ENCODE measurements at regions not wholly inside any gene's neighbourhood (a gene's known extent, or its start where the extent isn't known, plus 50 kb on each side); places are given as distances from the start of the nearest gene placed in this dataset.

DNA sequence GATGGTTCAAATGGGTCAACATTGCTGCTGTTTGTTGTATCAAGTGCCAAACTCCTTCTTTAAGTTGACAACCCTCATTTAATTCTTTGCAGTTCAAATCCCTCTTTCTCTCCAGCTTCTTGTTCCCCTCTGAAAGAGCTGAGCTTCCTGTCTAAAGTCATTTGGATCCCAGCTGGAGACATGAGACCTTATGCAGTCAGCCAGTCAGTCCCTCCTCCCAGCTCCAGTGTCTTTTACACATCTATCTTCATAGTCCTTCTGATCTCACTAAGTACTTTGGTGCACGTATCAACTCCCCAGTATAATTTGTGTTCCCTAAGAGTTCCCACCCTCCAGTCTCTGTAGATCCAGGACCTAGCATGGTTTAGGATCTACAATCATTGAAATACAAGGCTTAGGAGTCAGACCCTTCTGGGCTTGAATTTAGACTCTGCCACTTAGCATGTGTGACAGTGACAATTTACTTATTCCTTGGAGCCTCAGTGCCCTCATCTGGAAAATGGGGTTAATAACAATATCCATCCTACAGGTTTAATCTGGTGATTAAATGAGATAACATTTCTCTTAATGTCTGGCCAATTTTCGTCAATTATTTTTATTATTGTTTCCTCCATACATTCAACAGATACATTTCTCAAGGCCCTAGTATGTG is 102.8 kb upstream of the SEMA6D start:
- DNase-seq: no peak

DNA sequence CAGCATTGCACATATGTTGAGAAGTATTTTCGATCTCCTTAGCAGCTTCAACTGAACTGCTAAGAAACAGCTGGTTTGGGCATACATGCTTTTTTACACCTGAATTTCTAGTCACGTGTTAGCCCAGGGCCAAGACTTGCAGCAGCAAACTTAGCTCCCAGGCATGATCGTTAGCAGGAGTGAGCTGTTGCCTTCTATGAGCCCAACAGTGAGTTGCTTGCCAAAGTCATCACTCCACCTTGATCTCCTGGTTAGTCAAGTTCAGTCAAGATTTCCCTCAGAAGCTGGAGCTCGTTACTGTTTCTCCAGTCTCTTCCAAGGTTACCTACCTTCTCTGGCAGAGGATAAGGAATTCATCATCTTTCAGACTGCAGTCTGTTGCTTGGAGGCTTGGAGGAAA is 100.4 kb upstream of the SEMA6D start:
- no peak for DNase-seq

DNA sequence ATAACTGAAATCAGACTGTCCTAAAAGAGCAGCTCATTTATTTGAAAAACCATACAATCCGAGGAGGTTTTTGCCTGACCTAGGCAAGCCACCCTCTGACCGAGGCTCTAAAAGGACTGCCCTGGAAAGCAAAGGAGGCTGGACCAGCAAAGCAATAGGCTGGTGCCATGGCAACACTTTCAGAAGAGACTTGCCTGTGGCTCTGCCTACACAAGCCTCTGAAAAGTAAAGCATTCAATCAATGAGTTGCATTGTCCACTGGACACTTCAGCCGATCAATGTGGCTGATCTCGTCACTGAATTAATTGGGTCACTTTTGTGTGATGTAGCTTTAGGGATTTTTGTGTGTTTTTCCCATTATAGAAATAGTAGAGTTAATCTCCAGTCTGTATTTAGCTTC is 99.1 kb upstream of the SEMA6D start:
- no peak for DNase-seq

DNA sequence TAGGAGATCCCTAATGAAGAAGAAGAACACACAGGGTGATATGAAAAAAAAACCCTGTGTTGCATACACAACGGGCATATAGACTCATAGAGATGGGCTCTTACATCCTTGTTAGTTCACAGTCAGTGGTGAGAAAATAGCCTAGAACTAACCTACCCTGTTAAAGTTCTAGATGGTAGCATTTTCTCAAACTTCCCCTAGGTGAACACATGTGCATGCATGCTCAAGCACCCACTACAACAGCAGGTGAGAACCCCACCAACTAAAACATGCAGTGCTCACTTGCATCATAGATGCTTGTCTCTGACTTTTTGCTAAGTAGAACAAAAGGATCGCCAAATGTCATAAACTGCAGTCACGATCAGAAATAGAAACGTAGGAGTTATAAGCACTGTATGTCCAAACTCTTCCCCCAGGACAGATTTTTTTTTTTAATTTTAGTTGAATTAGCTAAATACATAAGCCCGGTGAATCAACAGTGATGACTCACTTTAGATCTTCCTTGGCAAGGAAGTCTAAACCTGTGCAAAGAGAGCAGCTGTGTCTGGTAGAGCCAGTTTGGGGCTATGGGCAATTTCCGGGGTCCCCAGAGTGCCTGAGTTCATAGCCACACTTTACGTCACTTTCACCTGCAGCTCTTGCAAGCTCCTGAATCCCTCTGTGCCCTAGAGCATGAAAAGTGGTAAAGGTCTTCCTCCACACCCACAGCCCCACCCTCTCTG is 96.2 kb upstream of the SEMA6D start:
- no peak for DNase-seq

DNA sequence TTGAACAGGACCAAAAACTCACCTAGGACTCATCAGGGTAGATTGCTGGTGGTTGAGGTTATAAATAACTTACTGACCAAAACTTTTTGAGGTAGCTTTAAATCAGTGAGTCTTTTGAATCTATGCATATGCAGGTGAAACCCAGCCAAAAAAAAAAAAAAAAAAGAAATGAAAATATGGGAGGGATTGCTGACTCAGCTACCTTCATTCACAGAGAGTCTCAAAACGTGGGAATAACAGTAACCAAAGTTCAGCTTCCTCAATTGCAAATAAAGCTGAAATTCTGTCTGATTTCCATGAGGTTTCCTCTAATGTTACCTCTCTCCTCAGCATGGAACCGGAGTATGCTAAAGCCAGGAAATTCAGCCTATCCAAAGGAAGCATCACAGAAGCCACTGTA is 95.2 kb upstream of the SEMA6D start:
- DNase-seq: no peak

DNA sequence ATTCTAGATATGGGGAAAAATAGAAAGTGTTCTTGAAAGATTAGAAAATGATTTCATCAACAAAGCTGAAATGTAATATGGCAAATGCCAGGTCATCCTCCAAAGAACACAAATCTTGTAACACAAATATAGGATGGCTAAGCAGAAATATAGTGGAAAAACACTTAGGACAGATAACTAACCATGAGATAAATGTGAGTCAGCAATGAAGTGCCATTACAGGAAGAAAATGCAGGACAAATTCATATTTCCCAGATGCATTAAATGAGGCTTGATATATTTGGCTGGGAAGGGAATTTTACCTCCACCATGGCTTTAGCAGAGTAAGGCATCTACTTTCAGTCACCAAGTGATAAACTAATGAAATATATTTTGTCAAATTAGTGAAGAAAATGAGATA is 92.8 kb upstream of the SEMA6D start:
- no peak for DNase-seq

DNA sequence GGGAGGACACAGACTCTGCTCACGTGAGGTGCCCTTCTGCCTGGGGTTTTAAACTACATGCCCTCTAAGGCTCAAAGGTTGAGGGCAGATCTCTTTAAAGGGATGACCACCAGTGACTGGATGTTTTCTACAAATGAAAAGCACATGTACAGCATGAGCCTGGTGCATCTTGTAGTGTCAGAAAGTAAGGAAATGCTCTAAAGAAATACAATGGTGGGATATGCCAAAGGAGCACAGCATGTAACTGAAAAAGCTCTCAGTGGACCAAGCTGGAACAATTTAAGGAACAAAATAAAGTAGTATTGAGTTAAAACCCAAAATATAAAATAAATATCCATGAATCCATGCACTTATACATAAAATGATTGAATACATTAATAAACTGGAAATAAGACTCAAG is 78.3 kb upstream of the SEMA6D start:
- no peak for DNase-seq

DNA sequence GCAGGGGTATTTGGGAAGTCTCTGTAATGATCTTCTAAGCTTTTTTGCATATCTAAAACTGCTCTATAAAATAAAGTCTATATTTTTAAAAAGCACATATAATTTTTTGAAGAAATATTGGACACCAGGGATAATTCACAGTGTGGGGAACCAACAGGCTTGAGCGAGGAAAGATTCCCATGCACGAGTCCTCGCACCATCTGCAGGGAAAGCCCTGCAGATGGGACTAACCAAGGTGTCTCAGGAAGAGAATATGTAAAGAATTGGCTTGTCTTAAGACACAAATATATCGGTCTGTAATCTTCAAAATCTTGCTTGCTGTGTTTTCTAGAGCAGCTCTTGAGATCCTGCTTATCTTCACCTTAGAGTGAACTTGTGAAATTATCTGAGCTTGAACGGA is 77.2 kb upstream of the SEMA6D start:
- DNase-seq: no peak

DNA sequence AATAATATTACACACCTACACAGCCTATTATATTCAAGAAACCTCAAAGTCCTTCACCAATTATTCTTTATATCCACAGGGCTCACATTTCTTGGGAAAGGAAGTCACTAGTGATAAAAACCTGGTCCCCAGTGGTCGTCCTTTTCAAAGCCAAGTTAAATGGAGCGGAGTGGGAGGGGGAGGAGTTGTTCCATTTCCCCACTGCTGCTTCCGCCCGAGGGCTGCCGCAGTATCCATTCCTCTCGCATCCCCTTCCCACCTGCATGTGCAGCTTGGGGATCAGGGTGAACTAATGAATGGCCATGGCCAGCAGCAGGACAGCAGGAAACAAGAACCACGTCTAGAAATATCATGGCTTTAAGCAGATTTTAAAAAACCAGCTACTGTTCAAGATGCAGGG is 76.4 kb upstream of the SEMA6D start:
- DNase-seq: no peak

DNA sequence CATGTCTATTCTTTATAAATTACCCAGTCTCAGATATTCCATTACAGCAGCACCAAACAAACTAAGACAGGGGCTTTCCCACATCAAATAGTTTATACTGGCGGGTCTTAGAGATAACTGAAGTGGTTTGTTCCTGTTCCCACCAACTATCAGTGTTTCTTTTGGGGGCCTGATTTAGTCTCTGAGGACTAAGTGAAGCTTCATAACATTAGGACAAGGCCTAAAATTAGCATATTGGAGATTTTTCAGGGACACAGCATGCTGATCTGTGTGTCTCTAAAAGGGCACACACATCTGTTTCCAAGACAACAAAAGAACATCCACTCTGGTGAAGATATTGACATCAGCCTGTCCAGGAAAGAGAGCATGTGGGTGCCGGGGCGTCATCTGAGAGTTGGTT is 72.6 kb upstream of the SEMA6D start:
- no peak for DNase-seq

DNA sequence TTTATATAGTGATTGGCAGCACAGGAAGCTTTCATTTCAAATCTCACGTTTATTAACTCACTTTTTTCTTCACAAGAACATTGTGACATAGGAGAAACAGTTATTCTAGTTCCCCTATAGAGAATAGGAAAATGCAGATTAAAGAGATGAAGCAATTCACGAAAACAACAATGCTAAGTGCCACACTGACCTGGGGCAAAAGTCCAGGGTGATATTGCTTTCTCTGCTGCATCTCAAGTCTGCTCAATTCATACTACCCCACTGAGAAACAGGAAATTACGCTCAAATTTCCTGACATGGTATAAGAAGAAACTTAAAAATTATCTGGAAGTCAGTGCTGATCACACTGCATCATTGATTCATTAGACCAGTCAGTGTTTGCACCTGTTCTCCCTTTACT is 66.7 kb upstream of the SEMA6D start:
- no peak for DNase-seq

DNA sequence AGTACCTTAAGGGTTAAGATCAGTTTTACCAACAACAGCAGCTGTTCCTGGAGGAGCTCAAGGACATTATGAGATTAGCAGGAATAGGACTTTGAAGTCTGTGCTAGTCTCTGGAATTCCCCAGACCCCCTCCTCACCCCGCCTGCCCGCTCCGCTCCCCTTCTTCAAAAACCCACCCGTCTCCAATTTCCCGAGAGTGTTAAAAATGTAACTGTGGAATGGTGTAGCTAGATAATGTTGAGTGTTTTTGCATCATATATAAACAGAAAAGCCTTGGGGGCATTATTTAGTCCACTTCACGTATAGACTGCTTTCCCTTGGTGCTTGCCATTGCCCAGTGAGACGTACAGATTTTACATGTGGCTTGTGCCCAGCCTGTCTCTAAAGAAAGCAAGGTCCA is 65.0 kb upstream of the SEMA6D start:
- no peak for DNase-seq

DNA sequence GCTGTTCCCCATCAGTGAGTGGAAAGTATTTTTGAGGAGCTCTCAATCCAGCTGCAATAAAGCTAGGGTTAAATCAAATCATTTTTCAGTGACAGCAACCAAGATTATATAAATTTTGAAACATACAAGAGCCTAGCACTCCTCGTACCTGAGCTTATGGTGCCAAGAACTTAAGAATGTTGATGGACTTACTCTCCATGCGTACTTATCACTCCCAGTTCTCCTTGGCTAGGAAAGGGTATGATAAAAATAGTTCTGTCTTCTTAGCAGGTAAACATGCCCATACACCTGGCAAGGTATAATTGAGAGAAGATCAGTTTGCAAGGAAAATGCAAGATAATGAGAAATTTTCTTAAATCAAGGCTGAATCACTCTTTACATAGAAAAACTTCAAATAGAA is 64.5 kb upstream of the SEMA6D start:
- DNase-seq: no peak

DNA sequence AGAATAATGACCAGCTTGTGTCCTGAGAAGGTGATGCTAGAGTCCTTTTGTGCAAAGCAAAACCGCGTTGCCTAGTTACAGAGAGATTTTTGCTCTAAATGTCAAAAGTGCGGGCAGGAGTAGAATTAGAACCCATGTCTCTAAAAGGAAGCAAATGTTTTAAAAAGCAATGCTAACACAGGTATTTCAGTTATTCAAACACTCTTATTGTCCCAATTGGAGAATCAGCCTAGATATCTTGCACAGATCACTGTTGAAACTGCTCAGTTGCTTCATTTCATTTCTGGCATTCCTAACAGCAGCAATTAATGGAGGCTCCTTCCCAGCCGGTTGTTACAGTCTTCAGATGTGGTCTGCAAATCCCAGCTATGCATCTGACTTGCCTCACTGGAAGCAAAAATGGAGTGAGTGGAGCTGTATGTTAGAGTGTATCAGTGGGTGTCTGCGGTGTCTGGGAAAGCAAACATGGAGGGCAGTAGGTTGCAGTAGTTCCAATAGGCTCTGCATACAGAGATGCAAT is 55.6 kb upstream of the SEMA6D start:
- DNase-seq: no peak

DNA sequence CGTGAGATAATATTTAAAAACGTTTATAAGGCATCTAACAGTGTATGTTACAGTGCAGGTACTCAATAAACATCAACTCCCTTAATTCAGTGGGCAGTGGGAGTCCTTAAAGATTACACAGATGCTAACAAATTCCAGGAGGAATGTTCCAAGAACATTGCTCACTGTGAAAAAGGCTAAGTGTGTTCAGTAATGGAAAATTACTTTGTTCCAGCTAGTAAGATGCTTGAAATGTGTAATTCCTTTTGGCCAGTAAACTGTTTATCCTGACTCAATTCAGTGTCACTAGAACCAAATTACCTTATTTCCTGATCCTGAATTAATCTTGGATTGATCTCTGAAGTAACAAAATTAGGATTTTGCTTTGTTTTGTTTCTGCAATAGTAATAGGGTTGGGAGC is 54.2 kb upstream of the SEMA6D start:
- no peak for DNase-seq

All from T1000 (cell line).